ENCODE measurements at regions not wholly inside any gene's neighbourhood (a gene's known extent, or its start where the extent isn't known, plus 50 kb on each side); places are given as distances from the start of the nearest gene placed in this dataset.

- no peak for DNase-seq (ENCODE audit: low read depth, low spot score)
Observed at GRCh38 chr2:41835401-41835800, 212.4 kb upstream of the PKDCC start.

GRCh38 chr2:41836948-41837347 is 210.9 kb upstream of the PKDCC start:
- peak; percentile 34 for DNase-seq (ENCODE audit: low read depth, low spot score)

DNA sequence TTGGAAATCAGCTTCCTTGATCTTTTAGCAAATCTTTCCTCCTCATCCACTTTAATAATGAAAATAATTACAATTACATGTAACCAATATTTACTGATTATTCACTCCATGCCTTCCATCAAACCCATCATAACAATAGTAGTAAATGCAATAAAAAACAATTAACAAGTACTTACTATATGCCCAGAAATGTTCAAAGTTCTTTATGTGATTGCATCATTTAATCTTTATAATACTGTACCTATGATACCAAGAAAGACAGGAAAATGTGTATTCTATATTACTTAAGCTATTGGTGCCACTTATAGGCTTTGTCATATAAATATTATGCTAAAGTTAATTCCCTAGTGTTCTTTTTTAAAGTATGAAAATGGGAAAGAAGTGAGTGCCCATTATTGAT is 210.2 kb upstream of the PKDCC start:
- DNase-seq (ENCODE audit: low read depth, low spot score) = no peak

DNA sequence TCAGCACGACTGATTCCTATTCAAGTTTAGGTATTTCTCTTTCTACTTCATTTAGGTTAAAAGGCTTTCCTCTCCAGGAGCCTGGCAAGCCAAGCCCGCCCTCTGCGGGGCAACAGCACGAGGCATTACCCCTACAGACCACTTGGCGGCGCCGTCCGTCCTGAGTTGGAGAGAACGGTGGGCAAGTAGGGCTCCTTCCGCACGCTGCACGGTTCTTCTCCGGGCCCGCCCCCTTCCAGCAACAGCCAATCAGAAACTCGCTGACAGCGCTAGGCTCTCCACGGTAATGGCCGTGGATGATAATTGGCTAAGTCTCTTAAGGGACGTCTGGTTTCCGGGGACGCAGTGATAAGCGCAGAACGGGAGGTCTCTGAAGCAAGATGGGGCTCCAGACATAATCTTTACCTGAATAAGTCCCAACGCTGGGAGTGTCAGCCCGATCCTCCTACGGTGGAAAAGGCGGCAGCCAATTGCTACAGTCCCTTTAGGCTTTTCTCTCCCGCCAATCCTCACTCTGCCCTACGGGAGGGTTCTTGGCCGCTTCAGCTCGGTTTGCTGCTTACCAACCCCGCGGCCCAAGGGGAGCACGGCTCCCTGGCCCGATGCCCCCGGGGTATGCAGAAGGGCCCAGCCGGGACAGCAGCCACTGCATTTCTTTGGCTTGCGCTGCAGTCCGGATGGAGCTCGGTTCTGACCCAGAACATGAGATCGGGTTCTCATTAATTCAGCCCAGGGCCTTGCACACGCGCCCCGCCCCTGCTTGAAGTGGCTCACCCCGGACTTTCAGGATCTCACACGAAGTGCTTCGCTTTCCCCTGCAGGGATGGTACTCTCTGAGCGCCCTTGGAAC is 206.9 kb upstream of the PKDCC start:
- DNase-seq (ENCODE audit: low read depth, low spot score) = peak; percentile 99

GRCh38 chr2:41846962-41847361 is 200.9 kb upstream of the PKDCC start:
- no peak for DNase-seq (ENCODE audit: low read depth, low spot score)

- no peak for DNase-seq (ENCODE audit: low read depth, low spot score)
Observed at GRCh38 chr2:41847744-41848441, 199.9 kb upstream of the PKDCC start.

GRCh38 chr2:41851554-41851953 is 196.3 kb upstream of the PKDCC start:
- DNase-seq (ENCODE audit: low read depth, low spot score) = no peak

GRCh38 chr2:41853427-41854191 is 194.2 kb upstream of the PKDCC start:
- peak; percentile 79 for DNase-seq (ENCODE audit: low read depth, low spot score)

DNA sequence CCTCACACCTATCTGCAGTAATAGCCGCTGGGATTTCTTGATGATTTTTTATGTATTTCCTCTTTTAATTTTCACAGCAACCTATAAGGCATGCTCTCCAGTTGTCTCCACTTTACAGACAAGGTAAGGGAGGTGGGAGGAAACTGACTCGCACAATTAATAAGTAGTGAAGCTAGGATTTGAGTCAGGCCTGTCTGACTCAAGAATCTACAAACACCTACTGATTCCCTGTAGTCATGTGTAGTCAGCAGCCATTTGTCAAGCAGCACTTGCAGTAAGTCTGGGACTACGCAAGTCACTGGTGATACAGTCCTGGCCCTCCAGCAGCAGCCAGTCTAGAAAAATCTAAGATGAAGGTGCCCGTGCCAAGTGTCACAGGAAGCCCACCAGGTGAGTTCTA is 193.6 kb upstream of the PKDCC start:
- DNase-seq (ENCODE audit: low read depth, low spot score) = no peak

GRCh38 chr2:41856946-41857345 is 190.9 kb upstream of the PKDCC start:
- no peak for DNase-seq (ENCODE audit: low read depth, low spot score)

DNA sequence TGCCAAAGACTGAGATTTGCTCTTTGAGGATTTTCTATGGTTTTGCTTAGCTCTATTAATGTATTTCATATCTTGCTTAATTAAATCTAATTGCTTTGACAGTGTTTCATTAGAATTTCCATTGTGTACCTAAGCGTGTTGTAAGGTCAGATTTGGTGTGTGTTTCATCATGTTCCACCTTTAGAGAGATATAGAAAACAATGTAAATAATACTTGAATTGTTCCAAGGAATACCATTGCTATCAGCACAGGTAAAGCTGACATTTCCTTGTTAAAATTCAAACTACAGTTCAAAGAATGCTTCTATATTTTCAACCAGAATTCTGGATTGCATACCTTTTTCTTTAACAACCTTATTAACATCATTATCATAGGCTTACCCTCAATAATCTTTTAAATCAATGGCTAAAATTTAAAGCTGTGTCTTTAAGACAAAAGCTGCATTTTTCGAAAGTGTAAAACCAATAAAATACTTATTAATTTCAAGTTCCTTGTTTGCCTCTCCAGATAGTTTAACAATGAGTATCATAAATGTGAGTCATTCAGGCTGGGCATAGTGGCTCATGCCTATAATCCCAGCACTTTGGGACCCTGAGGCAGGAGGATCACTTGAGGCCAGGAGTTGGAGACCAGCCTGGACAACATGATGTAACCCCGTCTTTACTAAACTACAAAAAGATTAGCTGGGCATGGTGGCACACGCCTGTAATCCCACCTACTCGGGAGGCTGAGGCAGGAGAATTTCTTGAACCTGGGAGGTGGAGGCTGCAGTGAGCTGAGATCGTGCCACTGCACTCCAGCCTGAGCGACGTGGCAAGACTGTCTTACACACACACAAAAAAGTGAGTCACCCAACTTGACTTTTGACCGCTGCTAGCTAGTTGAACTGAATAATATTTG is 188.0 kb upstream of the PKDCC start:
- DNase-seq (ENCODE audit: low read depth, low spot score) = no peak

- DNase-seq (ENCODE audit: low read depth, low spot score) = no peak
Observed at GRCh38 chr2:41863062-41863461, 184.8 kb upstream of the PKDCC start.

- DNase-seq (ENCODE audit: low read depth, low spot score) = peak; percentile 33
Observed at GRCh38 chr2:41865263-41865662, 182.6 kb upstream of the PKDCC start.

- no peak for DNase-seq (ENCODE audit: low read depth, low spot score)
Observed at GRCh38 chr2:41867553-41867952, 180.3 kb upstream of the PKDCC start.

DNA sequence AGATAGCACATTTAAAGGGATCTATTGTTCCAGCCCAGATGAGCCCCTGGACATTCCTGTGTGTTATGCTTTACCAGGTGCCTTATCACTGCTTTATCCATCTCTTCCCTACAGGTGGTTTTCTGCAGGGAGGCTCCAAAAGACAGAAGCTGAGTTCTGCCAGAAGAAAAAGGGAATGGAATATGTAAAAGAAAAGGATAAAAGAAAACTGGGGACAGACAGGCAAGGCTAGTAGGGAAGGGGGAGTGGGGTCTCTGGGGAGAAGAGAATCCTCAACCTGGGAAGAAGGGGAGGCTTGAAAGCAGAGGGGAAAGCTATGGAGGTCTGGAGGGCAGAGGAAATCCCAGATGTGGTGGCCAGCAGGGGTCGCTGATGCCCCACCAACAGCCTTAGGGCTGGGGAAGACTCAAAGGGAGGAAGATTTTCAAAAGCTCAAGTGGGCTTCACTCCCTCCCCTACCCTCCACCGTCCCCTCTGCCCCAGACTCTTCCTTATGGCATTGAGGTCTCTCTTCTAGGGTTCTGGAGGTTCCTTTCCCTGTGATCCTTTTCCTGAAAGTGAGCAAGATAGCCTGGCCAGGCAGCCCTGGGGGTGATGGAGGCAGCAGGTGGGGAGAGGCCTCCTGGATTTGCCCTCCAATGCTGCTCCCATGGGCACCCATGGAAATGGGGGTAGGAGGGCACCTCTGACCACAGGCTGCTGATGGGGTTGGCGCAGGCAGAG is 178.1 kb upstream of the PKDCC start:
- peak; percentile 93 for DNase-seq (ENCODE audit: low read depth, low spot score)

GRCh38 chr2:41870265-41870585 is 177.6 kb upstream of the PKDCC start:
- peak; percentile 24 for DNase-seq (ENCODE audit: low read depth, low spot score)

GRCh38 chr2:41871080-41871479 is 176.7 kb upstream of the PKDCC start:
- peak; percentile 83 for DNase-seq (ENCODE audit: low read depth, low spot score)

DNA sequence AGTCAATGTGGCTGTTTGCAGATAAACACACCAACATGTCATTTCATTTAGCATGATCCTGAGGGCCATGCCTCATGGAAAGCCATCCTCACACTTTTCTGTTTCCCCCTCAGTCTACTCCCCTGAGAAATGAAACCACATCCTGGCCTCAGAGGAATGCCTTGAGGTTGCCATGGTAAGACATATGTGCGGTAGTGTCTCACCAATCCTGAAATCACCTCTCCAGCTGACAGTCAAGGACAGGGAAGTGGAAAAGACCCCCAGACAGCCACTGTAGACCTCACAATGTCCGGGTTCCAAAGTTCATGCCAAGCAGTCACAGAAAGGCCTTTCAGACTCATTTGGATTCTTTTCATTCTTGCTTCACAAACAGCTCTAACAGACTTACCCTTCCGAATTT is 175.2 kb upstream of the PKDCC start:
- no peak for DNase-seq (ENCODE audit: low read depth, low spot score)

- no peak for DNase-seq (ENCODE audit: low read depth, low spot score)
Observed at GRCh38 chr2:41873102-41874031, 174.5 kb upstream of the PKDCC start.

Measured in ELF-1 (cell line).